MM.1S (cell line): ENCODE measurements at regions not wholly inside any gene's neighbourhood (a gene's known extent, or its start where the extent isn't known, plus 50 kb on each side); places are given as distances from the start of the nearest gene placed in this dataset.

ENCODE experiments used
- CTCF ChIP-seq: fragments of 300-600 bp; sonication (generic); IDR thresholded peaks from 2 replicates; pipeline ENCODE4 v1.5.1; 2016; ENCODE audit warnings: antibody characterized with exemption, low read length, mixed read lengths
- EZH2 ChIP-seq: fragments of 300-600 bp; sonication (generic); optimal IDR thresholded peaks from 2 replicates; pipeline ENCODE3; 2017; ENCODE audit warnings: low read depth, mild to moderate bottlenecking, antibody characterized with exemption, low read length, mixed read lengths

- TF ChIP-seq EZH2 (no peak), CTCF (peak; percentile 68)
Measured at GRCh38 chrX:132292793-132293192, 73.5 kb upstream of the RAP2C start.
